GM12892 (cell line): ENCODE measurements at regions not wholly inside any gene's neighbourhood (a gene's known extent, or its start where the extent isn't known, plus 50 kb on each side); places are given as distances from the start of the nearest gene placed in this dataset.
"Not testable (repeated sequence)": the region's sequence is repeated elsewhere in the genome, so short reads cannot be mapped to it uniquely, and the experiment has no call there.

Source experiments
- POLR2A ChIP-seq: IDR thresholded peaks from 2 replicates; pipeline ENCODE4 v1.6.1; 2011; ENCODE audit warnings: low read depth, low read length, control low read depth
- POLR2AphosphoS5 ChIP-seq: IDR thresholded peaks from 2 replicates; pipeline ENCODE4 v1.6.1; 2011; ENCODE audit warnings: low read depth, low read length, control low read depth

DNA sequence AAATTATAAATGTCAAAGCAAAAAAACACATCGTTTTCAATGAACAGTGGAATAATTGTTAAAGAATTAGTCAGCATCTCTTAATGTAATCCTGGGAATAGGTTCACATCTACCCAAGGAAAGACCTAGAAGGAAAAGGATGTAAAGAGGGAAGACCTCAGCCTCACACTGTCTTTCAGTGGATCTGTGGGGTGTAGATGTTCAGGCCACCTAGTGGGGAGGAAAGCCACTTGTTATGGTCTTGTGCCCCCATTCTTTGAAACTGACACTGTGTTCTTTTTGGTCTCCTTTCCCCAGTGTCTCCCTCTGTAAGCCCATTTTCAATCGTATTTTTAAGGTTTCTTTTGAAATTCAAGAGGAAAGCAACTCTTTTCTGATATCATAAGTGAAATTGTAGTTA, 68.1 kb upstream of the ARL17B start:
- TF ChIP-seq POLR2A, POLR2AphosphoS5: not testable (repeated sequence)
